ENCODE measurements at regions not wholly inside any gene's neighbourhood (a gene's known extent, or its start where the extent isn't known, plus 50 kb on each side); places are given as distances from the start of the nearest gene placed in this dataset.

DNA sequence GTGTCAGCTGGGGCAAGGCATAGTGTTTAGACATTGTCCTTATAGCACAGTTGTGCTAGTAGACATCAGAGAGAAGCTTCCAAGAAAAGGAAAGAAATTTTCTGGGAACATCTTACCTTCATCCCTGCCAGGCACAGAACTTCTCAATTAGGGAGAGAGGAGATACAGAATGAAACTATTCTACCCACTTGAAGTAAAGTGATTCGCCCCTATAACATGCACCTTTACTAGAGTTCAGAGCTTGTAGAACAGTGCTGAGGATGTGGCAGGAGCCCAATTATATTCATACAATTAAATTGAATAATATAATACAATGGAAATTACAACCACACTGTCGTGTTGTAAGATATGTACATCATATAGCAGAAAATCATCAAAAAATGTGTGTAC, 1063.9 kb upstream of the CITED2 start:
- Histone ChIP-seq H3K4me1 (ENCODE audit: insufficient read depth) (no peaks in the 10 kb centered on the region), H3K27ac (peak overlapping the region; percentile 35), H3K27me3 (no peaks in the 10 kb centered on the region), H3K36me3 (replicated peaks; ENCODE audit: insufficient read depth, low read depth) (no peaks in the 10 kb centered on the region), H4K20me1 (ENCODE audit: insufficient read depth, poor library complexity, severe bottlenecking) (no peaks in the 10 kb centered on the region), H3K4me2 (no peak overlapping the region), H3K9me2 (replicated peaks; ENCODE audit: insufficient read depth) (no peaks in the 10 kb centered on the region), H3K9me3 (ENCODE audit: low read depth) (no peaks in the 10 kb centered on the region), H2AFZ (peak overlapping the region; percentile 43), H3K79me2 (no peaks in the 10 kb centered on the region), H3K4me3 (no peak overlapping the region)
- TF ChIP-seq EZH2 (IDR thresholded peaks at IDR 0.05; ENCODE audit: borderline replicate concordance) (no peak), EZH2phosphoT487 (IDR thresholded peaks at IDR 0.05; ENCODE audit: low read depth, severe bottlenecking, unreplicated experiment) (no peak), CTCF (IDR thresholded peaks at IDR 0.05; ENCODE audit: poor library complexity) (no peak)
- 96% methylated on average over 2 of the region's 2 CpGs for WGBS (ENCODE audit: low lambda C conversion rate, missing lambda C conversion rate)
- no peak for DNase-seq (ENCODE audit: low spot score)

- H3K4me3 ChIP-seq, result no peak overlapping the region
- 72% methylated on average over 5 of the region's 5 CpGs for whole genome bisulfite sequencing (ENCODE audit: low lambda C conversion rate, missing lambda C conversion rate)
- H3K4me1 ChIP-seq (ENCODE audit: insufficient read depth), result no peaks in the 10 kb centered on the region
- peak overlapping the region; percentile 35 for H3K27ac ChIP-seq
- DNase-seq (ENCODE audit: low spot score), result no peak
- H2AFZ ChIP-seq, result peak overlapping the region; percentile 43
- H3K9me2 ChIP-seq (replicated peaks; ENCODE audit: insufficient read depth), result no peaks in the 10 kb centered on the region
- H3K36me3 ChIP-seq (replicated peaks; ENCODE audit: insufficient read depth, low read depth), result no peaks in the 10 kb centered on the region
- H3K4me2 ChIP-seq, result no peak overlapping the region
- no peaks in the 10 kb centered on the region for H3K79me2 ChIP-seq
- no peaks in the 10 kb centered on the region for H3K27me3 ChIP-seq
- no peaks in the 10 kb centered on the region for H3K9me3 ChIP-seq (ENCODE audit: low read depth)
- H4K20me1 ChIP-seq (ENCODE audit: insufficient read depth, poor library complexity, severe bottlenecking), result no peaks in the 10 kb centered on the region
- TF ChIP-seq CTCF (IDR thresholded peaks at IDR 0.05; ENCODE audit: poor library complexity) (no peak), EZH2phosphoT487 (IDR thresholded peaks at IDR 0.05; ENCODE audit: low read depth, severe bottlenecking, unreplicated experiment) (no peak), EZH2 (IDR thresholded peaks at IDR 0.05; ENCODE audit: borderline replicate concordance) (no peak)
These were observed 1063.3 kb upstream of the CITED2 start for GRCh38 chr6:140437619-140438345.

DNA sequence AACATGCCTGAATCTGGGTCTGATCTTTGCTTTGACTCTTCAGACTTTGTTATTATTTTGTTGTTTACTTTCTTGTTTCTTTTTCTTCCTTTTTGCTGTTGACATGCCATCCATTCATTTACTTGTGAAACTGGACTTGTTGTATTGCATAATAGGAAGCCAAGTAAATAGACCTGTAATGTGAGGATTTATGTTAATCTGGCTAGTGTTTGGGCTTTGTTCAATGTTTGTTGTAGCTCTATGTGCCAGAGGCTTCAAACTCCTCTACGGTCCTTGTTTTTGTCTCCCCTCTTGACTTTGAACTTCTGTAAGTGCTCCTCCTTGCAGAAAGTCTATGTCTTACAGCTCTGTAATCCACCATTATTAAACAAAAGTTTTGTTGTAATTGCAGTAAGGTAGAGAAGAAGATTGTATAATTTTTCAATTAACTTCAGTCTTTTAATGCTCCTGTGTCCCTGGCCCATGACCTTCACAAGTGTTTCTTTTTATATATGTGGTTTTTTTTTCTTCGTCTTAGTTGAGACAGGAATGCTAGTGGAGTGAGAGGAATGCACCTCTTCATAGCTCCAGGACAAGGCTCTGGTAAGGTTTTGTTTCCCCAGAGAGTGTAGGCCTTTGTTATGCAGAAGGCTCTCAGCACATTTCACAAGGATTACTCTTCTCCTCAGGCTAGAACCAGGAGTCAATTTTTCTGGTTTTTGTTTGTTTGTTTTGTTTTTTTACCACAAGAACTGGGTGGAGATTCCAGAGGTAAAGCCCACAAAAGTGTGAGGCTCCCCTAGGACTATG, 1061.8 kb upstream of the CITED2 start:
- Histone ChIP-seq H2AFZ (peak overlapping the region; percentile 5), H3K9me2 (replicated peaks; ENCODE audit: insufficient read depth) (no peaks in the 10 kb centered on the region), H3K36me3 (replicated peaks; ENCODE audit: insufficient read depth, low read depth) (no peaks in the 10 kb centered on the region), H3K79me2 (no peaks in the 10 kb centered on the region), H4K20me1 (ENCODE audit: insufficient read depth, poor library complexity, severe bottlenecking) (no peaks in the 10 kb centered on the region), H3K4me2 (no peak overlapping the region), H3K27ac (peak overlapping the region; percentile 1), H3K9me3 (ENCODE audit: low read depth) (no peaks in the 10 kb centered on the region), H3K4me3 (no peak overlapping the region), H3K4me1 (ENCODE audit: insufficient read depth) (no peaks in the 10 kb centered on the region), H3K27me3 (no peaks in the 10 kb centered on the region)
- no peak for DNase-seq (ENCODE audit: low spot score)
- 50% methylated on average over 2 of the region's 2 CpGs for WGBS (ENCODE audit: low lambda C conversion rate, missing lambda C conversion rate)
- TF ChIP-seq CTCF (IDR thresholded peaks at IDR 0.05; ENCODE audit: poor library complexity) (no peak), EZH2 (IDR thresholded peaks at IDR 0.05; ENCODE audit: borderline replicate concordance) (no peak), EZH2phosphoT487 (IDR thresholded peaks at IDR 0.05; ENCODE audit: low read depth, severe bottlenecking, unreplicated experiment) (no peak)

All from hepatocyte (in vitro differentiated cells).